ENCODE measurements at regions not wholly inside any gene's neighbourhood (a gene's known extent, or its start where the extent isn't known, plus 50 kb on each side); places are given as distances from the start of the nearest gene placed in this dataset.

DNA sequence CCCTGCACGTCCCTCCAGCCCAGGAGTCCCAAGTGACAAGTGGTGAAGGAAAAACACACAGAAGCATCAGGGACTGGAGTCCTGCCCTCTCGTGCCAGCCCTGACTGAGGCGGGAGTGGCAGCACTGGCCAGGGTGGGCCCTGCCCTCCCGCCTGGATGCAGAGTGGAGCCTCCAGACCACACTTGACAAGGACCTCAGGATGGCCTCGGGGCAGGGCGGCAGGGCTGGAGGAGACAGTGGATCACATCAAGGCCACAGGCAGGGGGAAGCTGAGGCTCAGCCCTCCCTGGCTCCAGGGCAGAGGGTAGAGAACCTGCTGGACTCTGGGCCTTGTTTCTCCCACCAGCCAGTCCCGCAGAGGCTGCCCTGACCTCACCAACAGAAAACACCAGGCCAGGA, 128.8 kb upstream of the CDH4 start:
- H3K4me1 ChIP-seq (ENCODE audit: control insufficient read depth, insufficient read depth, low read length), result no peaks in the 10 kb centered on the region
- H3K27me3 ChIP-seq (ENCODE audit: control insufficient read depth, insufficient read depth, low read length), result peaks cover 4% of the 10 kb centered on the region; the same call in 1 of the 2 replicates
- no peak overlapping the region for H3K27ac ChIP-seq (ENCODE audit: low read length)
- BruUV-seq (replicated peaks), result no TSS peak
- in situ Hi-C loops (cut with HindIII; ENCODE audit: low pct_unique_long_range_greater_than_20kb, low sequenced_read_pairs), result no loop called here
- DNase-seq (ENCODE audit: low read depth, low spot score), result no peak
- H3K9me3 ChIP-seq (ENCODE audit: control insufficient read depth, insufficient read depth, low read depth, low read length), result no peaks in the 10 kb centered on the region
- TF ChIP-seq SIN3A (IDR thresholded peaks at IDR 0.05; ENCODE audit: borderline replicate concordance, insufficient read depth, low read depth, low read length) (no peak), POLR2AphosphoS5 (IDR thresholded peaks at IDR 0.05; ENCODE audit: low read depth, low read length) (no peak), TCF7L2 (IDR thresholded peaks at IDR 0.05; ENCODE audit: low read depth, low read length) (no peak)
- TF ChIP-seq, protein P1, sequence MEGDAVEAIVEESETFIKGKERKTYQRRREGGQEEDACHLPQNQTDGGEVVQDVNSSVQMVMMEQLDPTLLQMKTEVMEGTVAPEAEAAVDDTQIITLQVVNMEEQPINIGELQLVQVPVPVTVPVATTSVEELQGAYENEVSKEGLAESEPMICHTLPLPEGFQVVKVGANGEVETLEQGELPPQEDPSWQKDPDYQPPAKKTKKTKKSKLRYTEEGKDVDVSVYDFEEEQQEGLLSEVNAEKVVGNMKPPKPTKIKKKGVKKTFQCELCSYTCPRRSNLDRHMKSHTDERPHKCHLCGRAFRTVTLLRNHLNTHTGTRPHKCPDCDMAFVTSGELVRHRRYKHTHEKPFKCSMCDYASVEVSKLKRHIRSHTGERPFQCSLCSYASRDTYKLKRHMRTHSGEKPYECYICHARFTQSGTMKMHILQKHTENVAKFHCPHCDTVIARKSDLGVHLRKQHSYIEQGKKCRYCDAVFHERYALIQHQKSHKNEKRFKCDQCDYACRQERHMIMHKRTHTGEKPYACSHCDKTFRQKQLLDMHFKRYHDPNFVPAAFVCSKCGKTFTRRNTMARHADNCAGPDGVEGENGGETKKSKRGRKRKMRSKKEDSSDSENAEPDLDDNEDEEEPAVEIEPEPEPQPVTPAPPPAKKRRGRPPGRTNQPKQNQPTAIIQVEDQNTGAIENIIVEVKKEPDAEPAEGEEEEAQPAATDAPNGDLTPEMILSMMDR (IDR thresholded peaks at IDR 0.05), result no peak
- TF ChIP-seq, protein P2, sequence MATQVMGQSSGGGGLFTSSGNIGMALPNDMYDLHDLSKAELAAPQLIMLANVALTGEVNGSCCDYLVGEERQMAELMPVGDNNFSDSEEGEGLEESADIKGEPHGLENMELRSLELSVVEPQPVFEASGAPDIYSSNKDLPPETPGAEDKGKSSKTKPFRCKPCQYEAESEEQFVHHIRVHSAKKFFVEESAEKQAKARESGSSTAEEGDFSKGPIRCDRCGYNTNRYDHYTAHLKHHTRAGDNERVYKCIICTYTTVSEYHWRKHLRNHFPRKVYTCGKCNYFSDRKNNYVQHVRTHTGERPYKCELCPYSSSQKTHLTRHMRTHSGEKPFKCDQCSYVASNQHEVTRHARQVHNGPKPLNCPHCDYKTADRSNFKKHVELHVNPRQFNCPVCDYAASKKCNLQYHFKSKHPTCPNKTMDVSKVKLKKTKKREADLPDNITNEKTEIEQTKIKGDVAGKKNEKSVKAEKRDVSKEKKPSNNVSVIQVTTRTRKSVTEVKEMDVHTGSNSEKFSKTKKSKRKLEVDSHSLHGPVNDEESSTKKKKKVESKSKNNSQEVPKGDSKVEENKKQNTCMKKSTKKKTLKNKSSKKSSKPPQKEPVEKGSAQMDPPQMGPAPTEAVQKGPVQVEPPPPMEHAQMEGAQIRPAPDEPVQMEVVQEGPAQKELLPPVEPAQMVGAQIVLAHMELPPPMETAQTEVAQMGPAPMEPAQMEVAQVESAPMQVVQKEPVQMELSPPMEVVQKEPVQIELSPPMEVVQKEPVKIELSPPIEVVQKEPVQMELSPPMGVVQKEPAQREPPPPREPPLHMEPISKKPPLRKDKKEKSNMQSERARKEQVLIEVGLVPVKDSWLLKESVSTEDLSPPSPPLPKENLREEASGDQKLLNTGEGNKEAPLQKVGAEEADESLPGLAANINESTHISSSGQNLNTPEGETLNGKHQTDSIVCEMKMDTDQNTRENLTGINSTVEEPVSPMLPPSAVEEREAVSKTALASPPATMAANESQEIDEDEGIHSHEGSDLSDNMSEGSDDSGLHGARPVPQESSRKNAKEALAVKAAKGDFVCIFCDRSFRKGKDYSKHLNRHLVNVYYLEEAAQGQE (IDR thresholded peaks at IDR 0.05; ENCODE audit: insufficient read depth in 1 of 2, low read depth in 2 of 2, low read length in 1 of 2), result no peak
- intact Hi-C loops (cut with micrococcal nuclease; ENCODE audit: unreplicated experiment), result loop anchor here (5.0 kb wide), 1 partner anchor 911 kb away; no protein-coding TSS in a partner anchor
- no peak for ATAC-seq
- no peaks in the 10 kb centered on the region for H3K36me3 ChIP-seq (ENCODE audit: control insufficient read depth, insufficient read depth, low read length)
- CTCF ChIA-PET, result no interaction called here
- H3K4me3 ChIP-seq (ENCODE audit: low read depth in 2 of 2, low read length in 2 of 2), result no peak overlapping the region
- POLR2A ChIA-PET, result no interaction called here

DNA sequence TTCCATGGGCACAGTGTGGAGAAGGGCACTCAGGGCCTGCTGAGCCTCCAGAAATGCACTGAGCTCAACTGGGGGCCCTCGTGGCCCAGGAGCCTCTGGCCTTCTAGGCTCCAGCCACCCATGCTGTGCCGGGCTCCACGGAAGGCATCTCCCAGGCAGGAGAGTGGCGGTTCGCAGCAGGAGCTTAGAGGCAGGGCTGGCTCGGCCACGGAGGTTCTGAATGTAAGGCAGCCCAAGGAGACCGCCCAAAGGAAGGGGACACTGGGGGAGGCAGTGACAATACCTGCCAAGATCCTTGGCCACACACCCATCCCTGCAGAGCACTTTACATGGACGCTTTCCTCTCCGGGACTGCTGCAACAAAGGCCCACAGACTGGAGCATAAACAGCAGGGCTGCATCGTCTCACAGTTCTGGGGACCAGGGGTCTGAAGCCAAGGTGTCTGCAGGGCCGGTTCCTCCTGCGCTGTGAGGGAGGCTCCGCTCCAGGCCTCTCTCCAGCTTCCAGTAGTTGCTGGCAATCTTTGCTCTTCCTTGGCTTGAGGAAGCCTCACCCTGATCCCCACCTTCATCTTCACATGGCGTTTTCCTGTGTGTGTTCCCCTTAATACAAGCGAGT, 128.2 kb upstream of the CDH4 start:
- Histone ChIP-seq H3K27ac (ENCODE audit: low read length) (no peak overlapping the region), H3K4me3 (ENCODE audit: low read depth in 2 of 2, low read length in 2 of 2) (no peak overlapping the region), H3K27me3 (ENCODE audit: control insufficient read depth, insufficient read depth, low read length) (peaks cover 3% of the 10 kb centered on the region; the same call in 1 of the 2 replicates), H3K9me3 (ENCODE audit: control insufficient read depth, insufficient read depth, low read depth, low read length) (no peaks in the 10 kb centered on the region), H3K36me3 (ENCODE audit: control insufficient read depth, insufficient read depth, low read length) (no peaks in the 10 kb centered on the region), H3K4me1 (ENCODE audit: control insufficient read depth, insufficient read depth, low read length) (no peaks in the 10 kb centered on the region)
- ChIA-PET CTCF (no interaction called here), POLR2A (no interaction called here)
- intact Hi-C loops (cut with micrococcal nuclease; ENCODE audit: unreplicated experiment), result loop anchor here (5.0 kb wide), 1 partner anchor 912 kb away; no protein-coding TSS in a partner anchor
- no TSS peak for BruUV-seq (replicated peaks)
- no peak for DNase-seq (ENCODE audit: low read depth, low spot score)
- no peak for TF ChIP-seq POLR2AphosphoS5 (IDR thresholded peaks at IDR 0.05; ENCODE audit: low read depth, low read length)
- TF ChIP-seq SIN3A (IDR thresholded peaks at IDR 0.05; ENCODE audit: borderline replicate concordance, insufficient read depth, low read depth, low read length), result no peak
- TF ChIP-seq, protein P2 (IDR thresholded peaks at IDR 0.05; ENCODE audit: insufficient read depth in 1 of 2, low read depth in 2 of 2, low read length in 1 of 2), result no peak
- TF ChIP-seq TCF7L2 (IDR thresholded peaks at IDR 0.05; ENCODE audit: low read depth, low read length), result no peak
- TF ChIP-seq, protein P1 (IDR thresholded peaks at IDR 0.05), result no peak
- in situ Hi-C loops (cut with HindIII; ENCODE audit: low pct_unique_long_range_greater_than_20kb, low sequenced_read_pairs), result no loop called here
- ATAC-seq, result no peak

All from Panc1 (cell line).